C1 segment of cervical spinal cord (tissue), 14 donors: ENCODE measurements at regions not wholly inside any gene's neighbourhood (a gene's known extent, or its start where the extent isn't known, plus 50 kb on each side); places are given as distances from the start of the nearest gene placed in this dataset.

Experiments used
- DNase-seq, 14 donors: peaks; one replicate each; lab custom pipeline; 2025; lab: John Stamatoyannopoulos, UW

DNA sequence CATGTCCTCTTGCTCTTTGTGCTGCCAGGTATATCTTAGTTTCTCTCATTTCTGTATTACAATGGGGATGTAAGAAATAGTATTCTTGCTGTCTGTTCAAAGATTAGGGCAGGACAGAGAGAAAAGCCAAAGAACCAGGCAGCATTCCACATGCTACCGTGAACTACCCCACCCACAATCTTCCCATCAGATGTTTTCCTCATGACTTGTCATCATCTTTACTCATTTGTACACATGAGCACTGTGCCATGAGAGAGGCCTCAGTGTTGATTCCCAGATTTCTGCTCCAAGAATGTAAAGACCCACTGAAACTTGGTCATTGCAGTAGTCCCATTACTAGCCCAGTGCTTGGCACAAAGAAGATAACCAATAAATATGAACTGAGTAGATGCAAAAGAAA lies 354.6 kb upstream of the RASGEF1B start:
- no peak for DNase-seq

DNA sequence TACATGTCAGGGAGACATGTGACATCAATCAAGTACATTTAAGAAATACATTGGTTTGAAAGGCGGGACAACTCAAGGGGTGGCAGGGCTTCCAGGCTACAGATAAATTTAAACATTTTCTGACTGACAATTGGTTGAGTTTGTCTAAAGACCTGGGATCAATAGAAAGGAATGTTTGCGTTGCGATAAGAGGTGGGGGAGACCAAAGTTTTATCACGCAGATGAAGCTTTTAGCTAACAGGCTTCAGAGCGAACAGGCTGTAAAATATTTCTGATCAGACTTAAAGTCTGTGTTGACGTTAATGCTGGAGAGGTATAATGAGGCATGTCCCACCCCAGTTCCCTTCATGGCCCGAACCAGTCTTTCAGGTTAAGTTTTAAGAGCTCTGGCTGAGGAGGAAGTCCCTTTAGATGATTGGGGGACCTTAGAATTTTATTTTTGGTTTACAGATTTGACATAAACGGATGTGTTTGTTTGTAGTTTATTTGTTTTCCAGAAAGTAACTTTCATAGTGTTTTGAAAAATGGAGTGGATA lies 346.7 kb upstream of the RASGEF1B start:
- no peak for DNase-seq

DNA sequence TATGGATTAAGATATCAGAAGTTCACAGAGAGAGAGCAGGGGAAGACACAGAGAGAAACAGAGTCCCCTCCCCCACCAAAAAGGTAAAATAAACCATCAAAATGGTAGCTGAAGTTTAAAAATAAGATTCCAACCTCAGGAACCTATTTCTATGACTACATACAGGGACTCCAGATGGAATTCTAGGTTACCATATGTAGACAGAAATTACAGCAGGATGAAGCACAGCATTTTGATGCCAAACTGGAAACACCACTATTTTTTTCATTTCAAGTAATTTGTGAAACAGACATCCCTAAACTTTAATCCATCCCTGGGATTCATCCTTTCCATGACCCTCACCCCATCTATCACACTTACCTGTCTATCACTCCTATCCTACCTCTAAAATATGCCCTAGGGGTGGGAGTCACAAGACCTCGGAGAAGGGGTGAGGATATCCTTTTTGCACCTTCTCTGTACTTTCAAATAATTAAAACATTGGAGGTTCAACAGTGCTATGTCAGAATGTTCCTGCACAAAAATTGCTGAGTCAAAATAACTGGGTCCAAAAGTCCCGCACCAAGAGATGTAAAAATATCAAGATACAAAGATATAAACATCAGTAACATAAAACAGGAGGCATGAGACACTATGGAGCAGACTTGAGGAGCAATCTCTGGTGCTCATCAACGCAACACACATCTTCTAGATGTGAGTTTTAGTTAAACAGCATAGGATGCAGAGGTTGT lies 344.5 kb upstream of the RASGEF1B start:
- DNase-seq, result no peak

DNA sequence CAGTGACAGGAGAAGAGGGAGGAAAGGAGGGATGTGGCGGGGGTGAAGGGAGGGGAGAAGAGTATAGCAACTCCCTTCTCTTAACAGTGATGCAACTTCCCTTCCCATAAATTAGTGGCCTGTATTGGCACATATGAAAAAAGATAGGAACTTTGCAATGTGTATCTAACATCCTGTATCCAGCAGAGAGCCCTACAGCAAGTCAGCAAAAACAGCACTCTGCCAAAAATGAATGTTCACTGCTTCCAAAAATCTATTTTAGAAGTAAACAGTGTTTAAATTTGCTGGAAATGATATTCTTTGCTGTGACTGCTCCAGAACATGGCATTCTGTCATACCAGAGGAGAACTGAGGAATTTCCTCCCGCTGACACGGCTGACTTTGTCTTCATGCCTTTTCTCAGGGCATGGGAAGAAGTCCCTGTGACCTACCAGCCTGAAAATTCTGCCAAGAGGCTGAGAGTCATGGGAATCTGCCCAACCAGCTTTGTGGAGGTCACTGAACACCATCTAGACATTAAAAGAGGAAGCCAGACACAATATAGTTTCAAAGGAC lies 343.4 kb upstream of the RASGEF1B start:
- DNase-seq, result no peak

DNA sequence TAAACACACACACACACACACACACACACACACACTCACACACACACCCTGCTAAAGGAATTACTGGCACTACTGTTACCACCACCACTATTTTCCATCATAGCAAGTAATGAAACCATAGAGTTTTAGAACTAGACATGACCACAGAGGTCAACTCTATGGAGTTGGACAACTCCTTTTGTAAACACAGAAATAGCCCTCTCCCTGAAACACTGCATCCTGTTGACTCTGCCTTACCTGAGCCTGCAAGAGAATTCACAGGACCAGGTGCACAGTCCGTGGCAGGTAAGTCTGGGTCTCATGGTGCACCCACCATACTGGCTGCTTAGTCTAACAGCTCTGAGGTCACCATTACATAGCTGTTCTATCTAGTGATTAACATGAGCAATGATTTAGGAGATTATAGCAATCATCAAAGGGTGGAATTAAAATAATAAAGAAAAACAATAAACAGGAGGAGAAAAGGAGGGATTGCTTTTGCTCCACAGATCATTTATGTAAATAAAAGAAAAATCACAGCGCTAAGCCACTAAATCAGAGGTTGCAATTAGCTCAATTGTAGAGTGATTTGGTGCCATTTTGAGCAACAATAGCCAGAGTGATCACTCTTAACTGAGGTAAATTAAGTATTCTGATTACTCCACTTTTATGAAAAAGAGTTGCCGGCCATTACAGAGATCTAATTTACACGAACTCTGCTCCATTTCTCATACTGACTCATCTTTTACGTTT lies 340.0 kb upstream of the RASGEF1B start:
- DNase-seq, result no peak

DNA sequence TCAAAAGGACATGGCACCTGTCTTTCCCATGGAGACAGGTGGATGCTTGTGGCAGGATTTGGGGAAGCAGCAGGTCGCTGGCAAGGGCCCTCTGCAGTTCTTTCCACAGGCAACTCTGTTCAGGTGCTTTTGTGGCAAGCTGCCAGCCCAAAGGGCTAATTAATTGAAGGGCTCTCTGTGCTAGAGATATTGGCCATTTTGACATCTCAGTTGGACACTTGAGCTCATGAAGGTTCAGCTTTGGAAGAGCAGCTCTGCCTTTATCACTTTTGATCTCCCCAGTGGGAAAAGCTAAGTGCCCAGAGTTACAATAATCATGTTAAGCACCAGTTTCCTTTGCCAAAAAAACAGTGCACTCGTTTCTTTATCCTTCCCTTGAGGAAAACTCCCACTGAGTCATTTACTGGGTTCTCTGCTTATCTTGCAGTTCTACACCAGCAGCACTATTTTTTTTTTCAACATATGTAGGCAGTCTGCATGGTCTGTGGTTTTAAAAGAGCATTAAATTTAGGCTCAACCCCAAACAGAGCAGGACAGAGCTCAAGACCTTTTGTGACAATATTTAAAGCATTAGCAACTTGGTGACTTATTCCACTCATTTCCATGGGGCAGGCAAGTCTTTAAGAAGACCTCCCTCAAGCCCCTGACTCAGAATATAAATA lies 336.4 kb upstream of the RASGEF1B start:
- peak in 4 of 14 donors; percentile 13 to 96 (median 40) for DNase-seq

DNA sequence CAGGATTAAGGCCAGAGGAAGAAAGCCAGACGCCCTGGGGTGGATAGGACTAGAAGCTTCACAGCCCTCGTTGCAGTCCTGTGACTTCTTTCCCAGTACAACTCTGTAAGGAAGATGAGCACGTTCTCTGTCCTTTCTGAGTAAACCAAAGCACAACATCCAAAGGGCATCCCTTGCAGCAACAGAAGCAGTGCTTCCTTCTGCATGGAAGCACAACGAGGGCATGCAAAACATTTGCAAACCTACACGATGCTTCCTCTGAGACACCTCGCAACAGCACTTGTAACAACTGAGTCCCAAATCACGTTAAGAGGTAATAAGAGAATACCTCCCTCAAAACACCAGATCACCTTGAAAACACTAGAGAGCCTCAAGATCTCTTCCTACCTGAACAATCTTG lies 335.7 kb upstream of the RASGEF1B start:
- peak in 1 of 14 donors; percentile 69 for DNase-seq

DNA sequence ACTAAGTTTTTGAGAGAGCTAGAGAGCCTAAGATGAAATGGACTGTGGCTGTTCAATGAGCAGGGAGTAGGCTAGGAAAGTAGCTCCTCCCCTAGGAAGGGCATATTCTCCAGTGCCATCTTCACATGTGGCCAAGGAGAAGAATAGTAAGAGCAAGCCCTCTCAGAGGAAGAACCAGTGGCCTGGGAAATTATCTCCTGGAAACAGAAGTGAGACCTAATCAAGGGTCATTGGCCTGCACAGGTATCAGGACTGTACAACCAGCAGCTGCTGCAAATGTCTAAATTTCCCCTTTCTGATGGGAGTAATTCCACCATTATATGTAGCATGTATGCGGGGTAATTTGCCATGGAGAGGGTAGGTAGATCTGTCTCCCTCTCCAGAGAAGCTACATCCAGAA lies 334.8 kb upstream of the RASGEF1B start:
- DNase-seq, result no peak

DNA sequence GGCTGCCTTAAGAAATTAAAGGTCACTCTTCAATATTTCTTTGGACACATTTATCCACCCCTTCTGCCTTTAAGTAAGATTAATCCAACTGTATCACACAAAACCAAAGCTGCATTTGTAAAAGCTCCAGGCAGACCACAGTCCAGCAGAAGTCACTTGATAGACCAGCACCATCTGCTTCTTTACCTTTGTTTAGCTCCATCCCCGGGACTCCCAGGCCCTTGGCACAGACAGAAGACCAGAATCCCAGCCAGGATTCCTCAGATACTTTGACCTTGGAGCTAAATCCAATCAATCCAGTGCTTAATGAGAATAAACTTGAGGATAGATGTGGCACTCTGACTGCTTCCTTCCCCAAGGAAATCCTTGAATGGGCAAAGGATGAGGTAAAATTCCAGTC lies 333.1 kb upstream of the RASGEF1B start:
- DNase-seq, result peak in 1 of 14 donors; percentile 25

DNA sequence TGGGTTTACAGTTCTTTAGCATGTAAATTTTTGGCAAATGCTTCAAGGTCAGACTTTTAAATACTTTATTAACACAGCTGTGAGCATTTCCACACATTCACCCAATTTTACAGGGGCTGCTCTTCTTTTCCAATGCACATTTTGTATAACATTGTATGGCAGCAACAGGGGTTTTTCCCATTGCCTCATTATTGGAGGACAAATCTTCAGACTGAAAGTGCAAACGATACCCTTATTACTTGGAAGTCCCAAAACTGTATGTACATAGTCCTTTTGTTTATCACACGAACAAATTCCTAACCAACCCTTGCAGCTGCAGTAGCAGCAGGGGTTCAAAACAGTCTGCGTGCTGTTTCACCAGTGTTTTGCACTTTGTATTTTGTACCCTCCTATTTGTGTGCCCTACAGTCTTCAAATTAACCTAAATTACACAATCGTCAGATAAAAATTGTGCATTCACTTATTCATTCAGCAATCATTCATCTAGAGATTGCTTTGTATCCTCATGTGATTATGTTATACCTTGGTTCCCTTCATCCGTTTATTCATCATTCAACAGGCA lies 330.7 kb upstream of the RASGEF1B start:
- DNase-seq, result no peak

DNA sequence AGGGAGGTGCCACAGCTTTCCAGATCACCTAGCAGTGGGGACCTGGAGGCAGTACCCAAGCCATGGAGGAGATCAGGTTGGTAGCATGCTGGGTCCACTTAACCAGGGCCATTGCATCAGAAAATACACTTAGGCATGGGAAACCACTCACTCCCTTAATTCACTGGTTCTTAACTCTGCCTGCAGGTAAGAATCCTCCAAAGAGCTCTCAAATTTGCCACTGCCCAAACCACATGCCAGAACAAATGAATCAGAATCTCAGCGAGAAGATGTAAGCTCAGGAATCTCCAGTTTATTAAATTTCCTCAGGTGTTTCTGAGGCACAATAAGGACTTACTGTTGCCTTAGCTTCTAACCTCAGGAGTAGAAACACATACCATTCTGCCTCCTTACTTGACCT lies 327.7 kb upstream of the RASGEF1B start:
- no peak for DNase-seq

DNA sequence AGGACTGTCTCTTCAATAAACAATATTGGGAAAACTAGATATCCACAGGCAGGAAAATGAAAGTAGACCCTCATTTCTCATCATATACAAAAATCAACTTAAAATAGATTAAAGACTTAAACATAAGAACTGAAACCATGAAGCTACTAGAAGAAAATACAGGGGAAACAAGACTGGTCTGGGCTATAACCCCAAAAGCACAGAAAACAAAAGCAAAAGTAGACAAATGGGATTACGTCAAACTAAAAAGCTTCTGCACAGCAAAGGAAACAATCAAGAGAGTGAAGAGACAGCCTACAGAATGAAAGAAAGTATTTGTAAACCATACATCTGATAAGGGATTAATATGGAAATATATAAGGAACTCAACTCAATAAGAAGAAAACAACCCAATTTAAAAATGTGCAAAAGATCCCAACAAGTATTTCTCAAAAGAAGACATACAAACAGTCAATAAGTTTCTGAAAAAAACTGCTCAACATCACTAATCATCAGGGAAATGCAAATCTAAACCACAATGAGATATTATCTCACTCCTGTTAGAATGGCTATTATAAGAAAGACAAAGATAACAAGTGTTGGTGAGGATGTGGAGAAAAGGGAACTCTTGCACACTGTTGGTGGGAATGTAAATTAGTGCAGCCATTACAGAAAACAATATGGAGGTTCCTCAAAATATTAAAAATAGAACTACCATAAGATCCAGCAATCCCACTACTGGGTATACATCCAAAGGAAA lies 325.3 kb upstream of the RASGEF1B start:
- no peak for DNase-seq

DNA sequence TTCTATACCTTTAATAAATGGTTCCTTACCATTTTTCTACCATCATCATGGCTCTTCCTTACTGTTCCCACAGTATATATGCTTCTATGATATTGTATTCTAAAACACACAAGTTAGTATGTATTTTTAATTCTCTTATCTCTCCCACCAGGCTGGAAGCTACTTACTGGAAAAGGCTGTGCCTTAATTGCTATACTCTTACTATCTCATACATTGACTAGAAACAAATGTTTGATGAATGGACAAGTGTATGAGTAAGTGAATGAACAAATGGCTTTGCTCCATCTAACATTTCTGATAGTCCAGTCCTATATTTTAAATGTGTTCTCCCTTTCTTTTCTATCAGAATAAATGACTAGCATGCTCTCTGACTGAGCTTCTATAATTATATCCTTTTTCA lies 320.8 kb upstream of the RASGEF1B start:
- no peak for DNase-seq

DNA sequence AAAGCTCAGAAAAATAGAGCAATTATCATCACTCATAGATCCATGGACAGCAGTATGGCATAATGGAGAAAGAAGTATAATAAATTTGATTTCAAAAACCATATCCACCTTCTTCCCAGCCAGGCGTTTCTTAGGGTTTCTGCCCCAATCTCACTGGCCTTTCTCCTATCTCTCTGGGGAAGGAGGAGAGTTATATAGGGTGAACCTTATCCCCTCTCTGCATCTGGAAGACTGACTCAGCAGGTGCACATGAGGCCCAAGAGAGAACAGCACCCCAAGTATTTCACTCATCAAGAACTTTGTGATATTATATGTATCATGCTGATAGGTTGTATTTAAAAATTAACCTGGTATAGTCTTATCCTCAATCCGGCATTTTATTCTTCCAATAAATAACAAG lies 318.8 kb upstream of the RASGEF1B start:
- no peak for DNase-seq

DNA sequence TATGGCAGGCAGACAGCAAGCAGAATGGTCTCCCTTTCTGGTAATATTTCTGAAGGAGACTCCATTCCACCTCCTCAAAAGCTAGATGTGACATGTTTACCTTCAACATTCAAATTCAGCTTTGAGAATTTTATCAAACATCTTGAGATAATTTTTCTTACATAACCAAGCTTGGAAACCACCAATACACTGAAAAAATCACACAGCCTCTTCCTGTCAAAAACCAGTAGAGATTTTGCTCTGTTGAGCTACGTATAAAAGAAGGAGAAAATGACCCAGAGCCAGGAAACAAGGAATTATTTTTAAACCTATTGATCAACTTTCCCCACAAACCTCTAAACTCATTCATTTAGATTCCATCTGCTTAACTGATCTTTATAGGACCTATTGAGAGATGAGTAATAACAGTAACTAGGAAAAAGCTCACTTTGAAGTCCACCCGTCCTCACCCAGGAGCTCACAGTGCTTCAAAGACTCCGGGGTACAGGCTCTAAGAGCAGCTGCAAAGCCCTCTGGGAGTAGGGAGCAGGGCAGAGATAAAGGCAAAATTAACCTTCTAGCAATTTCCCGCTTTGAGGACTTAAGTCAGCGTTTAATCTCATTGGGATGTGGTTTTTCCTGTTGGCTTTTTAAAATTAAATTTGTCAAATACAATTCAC lies 318.2 kb upstream of the RASGEF1B start:
- DNase-seq, result no peak

DNA sequence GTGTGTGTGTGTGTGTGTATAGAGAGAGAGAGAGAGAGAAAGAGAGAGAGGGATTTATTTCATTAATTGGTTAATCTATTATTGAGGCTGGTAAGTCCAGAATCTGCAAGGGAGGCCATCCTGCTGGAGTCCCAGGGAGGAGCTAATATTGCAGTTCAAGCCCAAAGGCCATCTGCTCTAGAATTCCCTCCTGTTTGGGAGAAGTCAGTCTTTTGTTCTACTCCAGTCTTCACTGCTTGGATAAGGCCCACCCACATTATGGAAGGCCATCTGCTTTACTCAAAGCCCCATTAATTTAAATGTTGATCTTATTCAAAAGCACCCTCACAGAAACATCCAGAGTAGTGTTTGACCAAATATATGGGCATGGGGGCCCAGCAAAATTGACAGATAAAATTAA lies 317.5 kb upstream of the RASGEF1B start:
- no peak for DNase-seq

DNA sequence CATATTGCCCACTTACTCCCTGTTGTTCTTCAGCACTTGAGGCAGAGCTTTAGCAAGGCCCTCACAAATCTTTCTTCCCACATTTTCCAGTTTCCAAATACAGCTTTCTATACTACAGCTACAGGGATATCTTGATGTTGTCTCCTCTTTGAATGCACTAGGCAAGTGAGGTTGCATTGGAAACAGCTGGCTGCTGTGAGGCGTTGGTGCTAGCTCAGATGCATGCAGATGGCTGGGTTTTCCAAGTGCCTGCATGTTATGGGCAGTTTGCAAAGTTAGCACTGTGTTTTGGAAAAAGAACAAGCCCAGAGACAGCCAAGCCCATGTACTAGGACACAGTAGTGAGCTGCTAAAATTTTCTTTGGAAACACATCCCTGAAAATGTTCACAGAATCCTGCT lies 315.1 kb upstream of the RASGEF1B start:
- DNase-seq, result peak in 1 of 14 donors; percentile 3

DNA sequence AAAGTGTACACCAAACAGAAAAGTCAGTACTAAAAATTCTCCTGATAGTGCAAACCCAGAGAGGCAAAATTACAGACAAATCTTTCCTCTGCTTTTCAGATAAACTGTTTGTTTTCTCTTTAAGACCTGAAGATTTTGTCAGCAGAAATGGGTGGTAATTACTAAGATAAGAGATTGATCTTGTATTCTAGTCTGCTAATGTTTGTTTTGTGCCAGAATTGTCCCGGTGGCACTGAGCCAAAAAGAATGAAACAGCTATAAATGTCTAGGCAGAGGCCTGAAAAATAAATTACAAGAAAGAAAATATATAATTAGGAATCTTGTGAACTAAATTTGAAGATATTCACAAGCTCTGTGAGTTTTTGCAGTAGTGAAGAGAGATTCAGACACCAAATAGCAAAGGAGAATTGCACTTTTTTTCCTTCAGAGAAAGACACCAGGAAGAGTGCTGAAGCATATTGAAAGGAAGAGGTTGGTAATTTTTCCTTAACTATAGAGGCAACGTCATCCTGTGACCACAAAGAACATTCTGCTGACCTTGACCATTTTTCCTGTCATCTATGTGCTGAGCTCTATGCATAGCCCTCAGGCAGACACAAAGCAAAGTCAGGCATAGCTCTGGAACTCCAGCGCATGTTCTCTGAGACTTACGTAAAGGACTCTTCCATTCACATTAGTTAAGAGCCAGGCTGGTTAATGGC lies 314.5 kb upstream of the RASGEF1B start:
- no peak for DNase-seq

DNA sequence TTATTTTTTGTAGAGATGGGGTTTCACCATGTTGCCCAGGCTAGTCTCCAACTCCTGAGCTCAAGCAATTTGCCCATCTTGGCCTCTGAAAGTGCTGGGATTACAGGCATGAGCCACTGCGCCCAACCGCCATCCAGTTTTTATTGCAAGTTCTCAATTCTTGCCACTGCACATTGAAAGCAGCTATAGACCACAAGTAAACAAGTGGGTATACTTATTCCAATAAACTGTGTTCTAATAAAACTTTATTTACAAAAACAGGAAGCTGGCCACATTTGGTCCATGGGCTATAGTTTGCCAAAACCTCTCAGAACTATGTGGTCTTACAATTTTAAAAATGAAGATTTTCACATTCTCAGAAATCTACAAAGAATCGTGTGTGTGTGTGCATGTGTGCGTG lies 313.6 kb upstream of the RASGEF1B start:
- DNase-seq, result no peak

DNA sequence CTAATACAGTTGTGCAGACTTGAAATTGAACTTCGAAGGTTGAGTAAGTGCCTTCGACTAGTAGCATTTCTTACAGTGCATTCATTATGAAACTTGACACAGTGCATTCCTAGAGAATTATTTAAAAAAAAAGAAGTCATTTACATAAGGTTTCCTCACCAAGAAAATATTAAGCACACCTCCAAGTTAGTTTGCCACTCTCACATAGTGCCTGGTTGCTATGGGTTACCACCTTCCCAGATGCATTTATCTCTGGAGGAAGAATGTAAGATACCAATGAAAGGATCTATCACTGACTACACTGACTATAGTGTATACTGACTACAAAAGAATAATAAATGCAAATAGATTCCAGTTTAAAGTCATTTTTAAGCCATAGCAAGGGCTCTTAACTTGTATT lies 311.9 kb upstream of the RASGEF1B start:
- DNase-seq, result no peak
